ENCODE measurements at regions not wholly inside any gene's neighbourhood (a gene's known extent, or its start where the extent isn't known, plus 50 kb on each side); places are given as distances from the start of the nearest gene placed in this dataset.

- TF ChIP-seq PATZ1 (CRISPR knock-in tag; IDR thresholded peaks at IDR 0.05; ENCODE audit: borderline replicate concordance) (no peak), ZFP3 (CRISPR knock-in tag; IDR thresholded peaks at IDR 0.05) (no peak)
Observed at GRCh38 chr6:164693944-164694343, 615.5 kb downstream of the C6orf118 start (continued).

GRCh38 chr6:164692772-164693510 is 616.5 kb downstream of the C6orf118 start:
- TF ChIP-seq ZNF70 (CRISPR knock-in tag; IDR thresholded peaks at IDR 0.05) (no peak), ZFP30 (CRISPR knock-in tag; IDR thresholded peaks at IDR 0.05) (no peak), TSHZ2 (CRISPR knock-in tag; IDR thresholded peaks at IDR 0.05) (no peak), POU6F1 (CRISPR knock-in tag; IDR thresholded peaks at IDR 0.05; ENCODE audit: borderline replicate concordance, low read depth) (no peak), ZNF565 (CRISPR knock-in tag; conservative IDR thresholded peaks at IDR 0.05; ENCODE audit: low read depth) (no peak), ZC3H10 (CRISPR knock-in tag; IDR thresholded peaks at IDR 0.05) (no peak), PATZ1 (CRISPR knock-in tag; IDR thresholded peaks at IDR 0.05; ENCODE audit: borderline replicate concordance) (no peak), ESRRG (CRISPR knock-in tag; IDR thresholded peaks at IDR 0.05) (no peak), SNAI2 (CRISPR knock-in tag; IDR thresholded peaks at IDR 0.05) (no peak)
- ATAC-seq, result no peak

- TF ChIP-seq ZC3H10 (CRISPR knock-in tag; IDR thresholded peaks at IDR 0.05) (no peak), CSDC2 (CRISPR knock-in tag; IDR thresholded peaks at IDR 0.05) (no peak), ISL1 (CRISPR knock-in tag; IDR thresholded peaks at IDR 0.05) (no peak), TCF4 (CRISPR knock-in tag; IDR thresholded peaks at IDR 0.05; ENCODE audit: borderline replicate concordance) (no peak), ZFP30 (CRISPR knock-in tag; IDR thresholded peaks at IDR 0.05) (no peak), OSR1 (CRISPR knock-in tag; IDR thresholded peaks at IDR 0.05) (no peak), CSRNP3 (CRISPR knock-in tag; IDR thresholded peaks at IDR 0.05) (no peak), TOX (CRISPR knock-in tag; IDR thresholded peaks at IDR 0.05; ENCODE audit: borderline replicate concordance) (no peak), GLIS3 (CRISPR knock-in tag; IDR thresholded peaks at IDR 0.05) (no peak), BACH2 (CRISPR knock-in tag; IDR thresholded peaks at IDR 0.05; ENCODE audit: borderline replicate concordance) (no peak), PPARA (CRISPR knock-in tag; IDR thresholded peaks at IDR 0.05; ENCODE audit: borderline replicate concordance) (no peak), TSHZ2 (CRISPR knock-in tag; IDR thresholded peaks at IDR 0.05) (no peak), ZFP3 (CRISPR knock-in tag; IDR thresholded peaks at IDR 0.05) (no peak)
- ATAC-seq, result no peak
Observed at GRCh38 chr6:164690702-164691500, 618.5 kb downstream of the C6orf118 start.

Data from SK-N-SH treated with all-trans-retinoic acid at 6 μM for 48 hours (cell line).